Endodermal cell (in vitro differentiated cells): ENCODE measurements at regions not wholly inside any gene's neighbourhood (a gene's known extent, or its start where the extent isn't known, plus 50 kb on each side); places are given as distances from the start of the nearest gene placed in this dataset.

Source experiments
- DNase-seq: peaks from one replicate; pipeline ENCODE4 v3.0.0-alpha.2; 2017
- H3K27ac ChIP-seq: 2 replicates; pipeline ENCODE4 v1.5.1; 2013; ENCODE audit warnings: mild to moderate bottlenecking, low read depth, low read length, moderate library complexity
- H3K27me3 ChIP-seq: 2 replicates; pipeline ENCODE4 v1.6.1; 2013; ENCODE audit warnings: mild to moderate bottlenecking, low read length, moderate library complexity; ENCODE audit not compliant: insufficient read depth, control insufficient read depth, poor library complexity, severe bottlenecking
- H3K36me3 ChIP-seq: 2 replicates; pipeline ENCODE4 v1.7.0; 2013; ENCODE audit warnings: mild to moderate bottlenecking, low read length, moderate library complexity; ENCODE audit not compliant: control insufficient read depth, insufficient read depth
- H3K4me1 ChIP-seq: one replicate; pipeline ENCODE4 v1.7.0; 2013; ENCODE audit warnings: low read length; ENCODE audit not compliant: control insufficient read depth, insufficient read depth
- H3K4me3 ChIP-seq: 2 replicates; pipeline ENCODE4 v1.5.1; 2013; ENCODE audit warnings: mild to moderate bottlenecking, low read length, moderate library complexity
- H3K9ac ChIP-seq: 2 replicates; pipeline ENCODE4 v1.6.1; 2013; ENCODE audit warnings: mild to moderate bottlenecking, low read length, moderate library complexity; ENCODE audit not compliant: poor library complexity, severe bottlenecking; ENCODE audit errors: extremely low read depth
- H3K9me3 ChIP-seq: 2 replicates; pipeline ENCODE4 v1.6.1; 2013; ENCODE audit warnings: mild to moderate bottlenecking, low read length, moderate library complexity; ENCODE audit not compliant: control insufficient read depth
- H3K27ac Mint-ChIP-seq: 2 replicates; pipeline ENCODE4 v1.8.0; 2020; ENCODE audit warnings: mixed read lengths
- H3K27me3 Mint-ChIP-seq: 2 replicates; pipeline ENCODE4 v1.8.0; 2021; ENCODE audit warnings: mild to moderate bottlenecking, mixed read lengths; ENCODE audit not compliant: insufficient read depth
- H3K36me3 Mint-ChIP-seq: 2 replicates; pipeline ENCODE4 v1.8.0; 2020; ENCODE audit warnings: low read depth, mixed read lengths
- H3K4me1 Mint-ChIP-seq: 2 replicates; pipeline ENCODE4 v1.8.0; 2020; ENCODE audit warnings: mixed read lengths
- H3K4me3 Mint-ChIP-seq: 2 replicates; pipeline ENCODE4 v1.8.0; 2020; ENCODE audit warnings: mild to moderate bottlenecking, moderate library complexity, mixed read lengths
- H3K9me3 Mint-ChIP-seq: 2 replicates; pipeline ENCODE4 v1.8.0; 2020; ENCODE audit warnings: mild to moderate bottlenecking, mixed read lengths
- CTCF ChIP-seq: fragments of 200-600 bp; sonication (generic); conservative IDR thresholded peaks from 2 replicates; pipeline ENCODE4 v1.5.0; 2021; ENCODE audit warnings: antibody characterized with exemption, mild to moderate bottlenecking
- WGBS, 2 experiments: methylation state at CpG; one replicate each; pipeline versions ENCODE4 v1.1.5 to v1.1.7; 2013; ENCODE audit warnings: missing lambda C conversion rate in 2 of 2, mixed read lengths in 1 of 2; ENCODE audit not compliant: insufficient coverage in 1 of 2, insufficient read length in 1 of 2; 5-methylcytosine and 5-hydroxymethylcytosine counted together

DNA sequence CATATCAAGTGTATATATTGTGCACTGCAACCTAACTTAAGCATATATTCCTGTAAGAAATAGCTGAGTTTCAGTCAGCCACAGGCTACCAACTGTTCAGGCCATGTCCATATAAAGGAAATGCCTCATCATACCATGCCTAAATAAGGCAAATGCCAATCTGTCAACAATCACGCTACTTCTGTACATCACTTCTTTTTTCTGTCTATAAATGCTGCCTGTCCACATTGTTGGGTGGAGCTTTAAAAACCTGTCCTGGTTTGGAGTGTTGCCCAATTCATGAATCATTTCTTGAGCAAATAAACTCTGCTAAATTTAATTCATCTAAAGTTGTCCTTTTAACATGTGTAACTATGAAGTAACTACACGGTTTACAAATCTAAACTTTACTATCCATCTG is 1091.9 kb downstream of the NSUN3 start:
- Histone ChIP-seq H3K9me3 (peaks cover 15% of the 10 kb centered on the region), H3K9ac (no peak overlapping the region), H3K4me3 (no peak overlapping the region), H3K27ac (no peak overlapping the region), H3K36me3 (no peaks in the 10 kb centered on the region), H3K4me1 (no peaks in the 10 kb centered on the region), H3K27me3 (no peaks in the 10 kb centered on the region)
- TF ChIP-seq CTCF: no peak
- H3K4me3 Mint-ChIP-seq: no peak overlapping the region
- H3K27me3 Mint-ChIP-seq: no peaks in the 10 kb centered on the region
- H3K4me1 Mint-ChIP-seq: peaks cover 5% of the 10 kb centered on the region
- WGBS, 2 experiments: 89% methylated on average over 2 of the region's 2 CpGs; no CpG with 5 or more reads in 1 of the 2 experiments
- H3K9me3 Mint-ChIP-seq: peaks cover 16% of the 10 kb centered on the region
- no peak overlapping the region for H3K27ac Mint-ChIP-seq
- no peaks in the 10 kb centered on the region for H3K36me3 Mint-ChIP-seq
- no peak for DNase-seq

DNA sequence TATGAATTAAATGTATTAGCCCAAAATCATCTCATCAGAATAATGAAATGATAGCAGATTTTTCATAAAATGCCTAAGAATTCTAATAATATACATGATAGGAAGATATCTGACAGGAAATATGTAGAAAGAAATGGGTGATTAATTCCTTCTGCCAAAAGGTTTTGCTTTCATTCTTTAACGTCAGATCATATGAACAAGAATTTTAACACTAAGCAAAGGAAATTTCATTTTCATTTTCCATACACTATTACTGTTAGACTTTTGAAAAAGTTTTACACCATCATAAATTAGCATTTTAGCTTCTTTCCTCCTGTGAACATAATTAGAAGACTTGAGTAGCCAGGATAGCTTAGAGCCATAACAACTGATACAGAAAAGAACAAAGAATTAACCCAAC is 1099.9 kb downstream of the NSUN3 start:
- no peak for DNase-seq
- Mint-ChIP-seq H3K36me3 (no peaks in the 10 kb centered on the region), H3K27ac (no peak overlapping the region), H3K4me3 (no peak overlapping the region), H3K27me3 (no peaks in the 10 kb centered on the region), H3K4me1 (no peaks in the 10 kb centered on the region), H3K9me3 (peaks cover 14% of the 10 kb centered on the region)
- H3K9ac ChIP-seq: no peak overlapping the region
- H3K9me3 ChIP-seq: peaks cover 7% of the 10 kb centered on the region
- no peak for TF ChIP-seq CTCF
- no peak overlapping the region for H3K27ac ChIP-seq
- H3K36me3 ChIP-seq: no peaks in the 10 kb centered on the region
- H3K27me3 ChIP-seq: no peaks in the 10 kb centered on the region
- H3K4me3 ChIP-seq: no peak overlapping the region
- H3K4me1 ChIP-seq: no peaks in the 10 kb centered on the region
- WGBS, 2 experiments: 88% methylated on average over 1 of the region's 1 CpG; no CpG with 5 or more reads in 1 of the 2 experiments

GRCh38 chr3:95167748-95168147 is 1104.9 kb downstream of the NSUN3 start:
- Mint-ChIP-seq H3K4me3 (no peak overlapping the region), H3K27me3 (no peaks in the 10 kb centered on the region), H3K4me1 (peaks cover 11% of the 10 kb centered on the region), H3K36me3 (no peaks in the 10 kb centered on the region), H3K9me3 (peaks cover 2% of the 10 kb centered on the region), H3K27ac (no peak overlapping the region)
- no peak for TF ChIP-seq CTCF
- WGBS, 2 experiments: 91% methylated on average over 2 of the region's 4 CpGs; no CpG with 5 or more reads in 1 of the 2 experiments
- H3K36me3 ChIP-seq: no peaks in the 10 kb centered on the region
- no peaks in the 10 kb centered on the region for H3K9me3 ChIP-seq
- no peak overlapping the region for H3K4me3 ChIP-seq
- no peak overlapping the region for H3K27ac ChIP-seq
- no peak overlapping the region for H3K9ac ChIP-seq
- peaks cover 4% of the 10 kb centered on the region for H3K4me1 ChIP-seq
- no peaks in the 10 kb centered on the region for H3K27me3 ChIP-seq
- no peak for DNase-seq
